Ovary (tissue), 7 donors: ENCODE measurements at regions not wholly inside any gene's neighbourhood (a gene's known extent, or its start where the extent isn't known, plus 50 kb on each side); places are given as distances from the start of the nearest gene placed in this dataset.

Experiments
- DNase-seq, 5 donors: peaks; one replicate each; pipeline ENCODE4 v3.0.0-alpha.2; 2019 to 2020
- H3K27ac ChIP-seq, 2 donors: fragments of 200-600 bp; one replicate each; pipeline versions ENCODE4 v1.5.1 to v1.8.0; 2019 to 2022
- H3K27me3 ChIP-seq: fragments of 200-600 bp; one replicate; pipeline ENCODE4 v1.8.0; 2022
- H3K36me3 ChIP-seq: fragments of 200-600 bp; sonication (generic); one replicate; pipeline ENCODE4 v1.5.1; 2019
- H3K4me1 ChIP-seq: one replicate; pipeline ENCODE4 v1.8.1; 2013; ENCODE audit warnings: mild to moderate bottlenecking, moderate library complexity; ENCODE audit not compliant: insufficient read depth
- H3K4me3 ChIP-seq: fragments of 200-600 bp; sonication (generic); one replicate; pipeline ENCODE4 v1.5.1; 2017
- H3K9me3 ChIP-seq, 2 donors: fragments of 200-600 bp in 1 of 2; sonication (generic) in 1 of 2; one replicate each; pipeline versions ENCODE4 v1.5.1 to v1.8.1; 2013 to 2019; ENCODE audit warnings: mild to moderate bottlenecking in 1 of 2, moderate library complexity in 1 of 2
- CTCF ChIP-seq, 3 donors: fragments of 450-650 bp in 2 of 3; fragments of 200-600 bp in 1 of 3; IDR thresholded peaks; one replicate each; pipeline versions ENCODE4 v1.5.1 to v1.8.0; 2016 to 2022; ENCODE audit warnings: antibody characterized with exemption in 3 of 3, mild to moderate bottlenecking in 1 of 3
- EP300 ChIP-seq: sonication (generic); formaldehyde crosslinking; IDR thresholded peaks from one replicate; pipeline ENCODE4 v1.6.1; 2017; ENCODE audit warnings: antibody characterized with exemption
- POLR2A ChIP-seq: fragments of 450-650 bp; IDR thresholded peaks from one replicate; pipeline ENCODE4 v1.6.1; 2017; ENCODE audit warnings: antibody characterized with exemption, mild to moderate bottlenecking, moderate library complexity
- WGBS, 3 donors: extraction: QIAGEN DNeasy Blood & Tissue Kit in 1 of 3; methylation state at CpG; one replicate each; pipeline versions ENCODE4 v1.1.5 to v1.1.7; 2013 to 2017; 5-methylcytosine and 5-hydroxymethylcytosine counted together
- intact Hi-C, 4 donors: fragments of 100-400 bp; cut with DNase I; formaldehyde crosslinking; loops; one replicate each; pipeline versions ENCODE4 v1.11.0 to v1.15.1; 2022 to 2023
- donor health status: DM: no; HTN: no; CAD: no; lungs with moderate emphysema.
- donor health status: DM: no; HTN: no; CAD: no.
- donor health status: Bipolar disorder and iron deficiency.
- donor health status: DM: no; HTN: no; CAD: no.
- donor health status: DM: yes; HTN: yes; CAD: no.

GRCh38 chr4:100049872-100050271, 99.8 kb upstream of the H2AZ1 start:
- TF ChIP-seq CTCF (IDR thresholded peaks at IDR 0.05): no peak
- TF ChIP-seq POLR2A: no peak
- no peak for TF ChIP-seq EP300
- intact Hi-C loops: no loop called here

GRCh38 chr4:100042711-100043110, 92.6 kb upstream of the H2AZ1 start:
- 67 to 88% (median 77%) methylated on average over 2 of the region's 2 CpGs for WGBS, 3 donors
- DNase-seq: no peak
- intact Hi-C loops: no loop called here

More at GRCh38 chr4:100049872-100050271, 99.8 kb upstream of the H2AZ1 start:
- Histone ChIP-seq H3K36me3 (no peaks in the 10 kb centered on the region), H3K4me1 (no peaks in the 10 kb centered on the region), H3K27ac (no peak overlapping the region), H3K27me3 (no peaks in the 10 kb centered on the region), H3K9me3 (no peaks in the 10 kb centered on the region), H3K4me3 (no peak overlapping the region)
- DNase-seq: no peak

GRCh38 chr4:100042235-100042634, 92.2 kb upstream of the H2AZ1 start:
- Histone ChIP-seq H3K27me3 (no peaks in the 10 kb centered on the region), H3K9me3 (no peaks in the 10 kb centered on the region), H3K27ac (no peak overlapping the region), H3K4me1 (no peaks in the 10 kb centered on the region), H3K4me3 (no peak overlapping the region), H3K36me3 (no peaks in the 10 kb centered on the region)
- DNase-seq: no peak
- 73 to 80% (median 73%) methylated on average over 2 of the region's 2 CpGs for WGBS, 3 donors
- TF ChIP-seq CTCF (IDR thresholded peaks at IDR 0.05) (no peak), POLR2A (no peak)
- intact Hi-C loops: no loop called here

More at GRCh38 chr4:100042711-100043110, 92.6 kb upstream of the H2AZ1 start:
- Histone ChIP-seq H3K4me1 (no peaks in the 10 kb centered on the region), H3K27ac (no peak overlapping the region), H3K4me3 (no peak overlapping the region), H3K27me3 (no peaks in the 10 kb centered on the region), H3K9me3 (no peaks in the 10 kb centered on the region), H3K36me3 (no peaks in the 10 kb centered on the region)
- TF ChIP-seq POLR2A: no peak
- TF ChIP-seq CTCF (IDR thresholded peaks at IDR 0.05): no peak
- no peak for TF ChIP-seq EP300

- 91 to 95% (median 93%) methylated on average over 4 of the region's 4 CpGs for WGBS, 3 donors
- H3K36me3 ChIP-seq: no peaks in the 10 kb centered on the region
- H3K4me1 ChIP-seq: no peaks in the 10 kb centered on the region
- TF ChIP-seq POLR2A (no peak), CTCF (IDR thresholded peaks at IDR 0.05) (no peak), EP300 (no peak)
- DNase-seq: no peak
- no peak overlapping the region for H3K27ac ChIP-seq
- no peaks in the 10 kb centered on the region for H3K9me3 ChIP-seq
- intact Hi-C loops: no loop called here
- H3K27me3 ChIP-seq: no peaks in the 10 kb centered on the region
- H3K4me3 ChIP-seq: no peak overlapping the region
Measured at GRCh38 chr4:100041646-100042045, 91.6 kb upstream of the H2AZ1 start.
